WTC11 (cell line): ENCODE measurements at regions not wholly inside any gene's neighbourhood (a gene's known extent, or its start where the extent isn't known, plus 50 kb on each side); places are given as distances from the start of the nearest gene placed in this dataset.

ENCODE experiments used
- ATAC-seq: fragments of 200-7000 bp; cut with Tn5 transposase; 2 replicates; pipeline ENCODE4 v1.10.0; 2021; ENCODE audit warnings: mild to moderate bottlenecking, moderate library complexity
- CTCF ChIA-PET: fragments of 300-600 bp; sonication (Branson Sonifier 250); formaldehyde crosslinking; loops from one replicate; lab custom pipeline; 2021; ENCODE audit warnings: antibody characterized with exemption; lab: Charles Lee
- POLR2A ChIA-PET: fragments of 350-600 bp; sonication (Branson Sonifier 250); formaldehyde crosslinking; loops from one replicate; lab custom pipeline; 2021; ENCODE audit warnings: antibody characterized with exemption; lab: Charles Lee
- DNase-seq: peaks from one replicate; pipeline ENCODE4 v3.0.0; 2021; ENCODE audit warnings: low spot score
- H3K27ac Mint-ChIP-seq: 2 replicates; pipeline ENCODE4 v1.8.0; 2021; ENCODE audit warnings: mixed read lengths
- H3K27me3 Mint-ChIP-seq: 2 replicates; pipeline ENCODE4 v1.8.0; 2021; ENCODE audit warnings: low read depth, mild to moderate bottlenecking, moderate library complexity, mixed read lengths
- H3K36me3 Mint-ChIP-seq: 2 replicates; pipeline ENCODE4 v1.8.0; 2021; ENCODE audit warnings: mixed read lengths
- H3K4me1 Mint-ChIP-seq: 2 replicates; pipeline ENCODE4 v1.8.0; 2022; ENCODE audit warnings: mixed read lengths
- H3K4me3 Mint-ChIP-seq: 2 replicates; pipeline ENCODE4 v1.8.0; 2021; ENCODE audit warnings: mild to moderate bottlenecking, moderate library complexity, mixed read lengths
- H3K9me3 Mint-ChIP-seq: 2 replicates; pipeline ENCODE4 v1.8.0; 2021; ENCODE audit warnings: mixed read lengths
- ATF3 ChIP-seq: sonication (generic); formaldehyde crosslinking; conservative IDR thresholded peaks from 2 replicates; pipeline ENCODE4 v1.8.1; 2022; ENCODE audit warnings: mild to moderate bottlenecking, missing genetic modification reagents
- ATF6 ChIP-seq: sonication (generic); formaldehyde crosslinking; IDR thresholded peaks from 2 replicates; pipeline ENCODE4 v1.8.1; 2023; ENCODE audit warnings: mild to moderate bottlenecking, missing genetic modification reagents
- CREM ChIP-seq: sonication (generic); formaldehyde crosslinking; IDR thresholded peaks from 2 replicates; pipeline ENCODE4 v1.8.1; 2022; ENCODE audit warnings: mild to moderate bottlenecking, missing genetic modification reagents, moderate library complexity
- FOXP4 ChIP-seq: sonication (generic); formaldehyde crosslinking; IDR thresholded peaks from 2 replicates; pipeline ENCODE4 v1.8.0; 2022; ENCODE audit warnings: mild to moderate bottlenecking, missing genetic modification reagents
- HMGXB4 ChIP-seq: sonication (generic); formaldehyde crosslinking; IDR thresholded peaks from 2 replicates; pipeline ENCODE4 v1.8.1; 2023; ENCODE audit warnings: mild to moderate bottlenecking, moderate library complexity, missing genetic modification reagents
- MLX ChIP-seq: sonication (generic); formaldehyde crosslinking; IDR thresholded peaks from 2 replicates; pipeline ENCODE4 v1.8.1; 2023; ENCODE audit warnings: mild to moderate bottlenecking, missing genetic modification reagents, moderate library complexity
- MXD4 ChIP-seq: fragments of 250-450 bp; sonication (Bioruptor Pico); IDR thresholded peaks from 2 replicates; pipeline ENCODE4 v1.8.0; 2021; ENCODE audit warnings: mild to moderate bottlenecking, moderate library complexity, borderline replicate concordance
- NFE2L1 ChIP-seq: sonication (generic); formaldehyde crosslinking; IDR thresholded peaks from 2 replicates; pipeline ENCODE4 v1.8.1; 2023; ENCODE audit warnings: missing genetic modification reagents
- NR1H2 ChIP-seq: sonication (generic); formaldehyde crosslinking; IDR thresholded peaks from 2 replicates; pipeline ENCODE4 v1.9.0; 2021; ENCODE audit warnings: mild to moderate bottlenecking, moderate library complexity, missing genetic modification reagents
- NR3C1 ChIP-seq: sonication (generic); formaldehyde crosslinking; conservative IDR thresholded peaks from 2 replicates; pipeline ENCODE4 v1.8.1; 2023; ENCODE audit warnings: low read depth, mild to moderate bottlenecking, missing genetic modification reagents
- SMAD3 ChIP-seq: sonication (generic); formaldehyde crosslinking; IDR thresholded peaks from 2 replicates; pipeline ENCODE4 v1.8.0; 2022; ENCODE audit warnings: missing genetic modification reagents, mild to moderate bottlenecking, borderline replicate concordance
- SOX15 ChIP-seq: fragments of 250-450 bp; sonication (Bioruptor Pico); IDR thresholded peaks from 2 replicates; pipeline ENCODE4 v1.9.0; 2021; ENCODE audit warnings: mild to moderate bottlenecking
- ZBTB43 ChIP-seq: sonication (generic); formaldehyde crosslinking; IDR thresholded peaks from 2 replicates; pipeline ENCODE4 v1.8.1; 2023; ENCODE audit warnings: mild to moderate bottlenecking, missing genetic modification reagents
- ZNF121 ChIP-seq: sonication (generic); formaldehyde crosslinking; IDR thresholded peaks from 2 replicates; pipeline ENCODE4 v1.8.0; 2023; ENCODE audit warnings: missing genetic modification reagents
- ZNF396 ChIP-seq: fragments of 250-450 bp; sonication (Bioruptor Pico); IDR thresholded peaks from 2 replicates; pipeline ENCODE4 v1.8.0; 2021; ENCODE audit warnings: mild to moderate bottlenecking, moderate library complexity, borderline replicate concordance

GRCh38 chr3:39671600-39671999, 137.8 kb upstream of the MYRIP start:
- no peak overlapping the region for H3K4me3 Mint-ChIP-seq
- TF ChIP-seq MLX (no peak), ATF3 (CRISPR knock-in tag) (no peak), SOX15 (CRISPR knock-in tag) (no peak), SMAD3 (CRISPR knock-in tag) (no peak), MXD4 (CRISPR knock-in tag) (no peak), ZBTB43 (CRISPR knock-in tag) (no peak), CREM (CRISPR knock-in tag) (no peak), NFE2L1 (CRISPR knock-in tag) (no peak), FOXP4 (CRISPR knock-in tag) (no peak), ZNF121 (CRISPR knock-in tag) (no peak), HMGXB4 (CRISPR knock-in tag) (no peak), NR3C1 (CRISPR knock-in tag) (no peak), ZNF396 (no peak)
- H3K4me1 Mint-ChIP-seq, result no peaks in the 10 kb centered on the region
- ATAC-seq (no peak), DNase-seq (no peak)
- H3K27ac Mint-ChIP-seq, result no peak overlapping the region
- ChIA-PET CTCF (no interaction called here), POLR2A (no interaction called here)
- peaks cover 7% of the 10 kb centered on the region for H3K9me3 Mint-ChIP-seq
- peaks cover 3% of the 10 kb centered on the region; the same call in 1 of the 2 replicates for H3K27me3 Mint-ChIP-seq
- H3K36me3 Mint-ChIP-seq, result 0 out of 2 replicates have a peak, but pooled peaks cover 4% of the 10 kb centered on the region

GRCh38 chr3:39705351-39705900, 104.0 kb upstream of the MYRIP start:
- no peak for ATAC-seq
- TF ChIP-seq NR1H2 (CRISPR knock-in tag) (no peak), ATF6 (CRISPR knock-in tag) (no peak), CREM (CRISPR knock-in tag) (no peak)
- CTCF ChIA-PET, result no interaction called here
- Mint-ChIP-seq H3K27ac (no peak overlapping the region), H3K4me3 (no peak overlapping the region), H3K4me1 (no peaks in the 10 kb centered on the region), H3K36me3 (no peaks in the 10 kb centered on the region), H3K27me3 (no peaks in the 10 kb centered on the region; the same call in 1 of the 2 replicates), H3K9me3 (peaks cover 12% of the 10 kb centered on the region)
- POLR2A ChIA-PET, result no interaction called here
- DNase-seq, result no peak
